ENCODE measurements at regions not wholly inside any gene's neighbourhood (a gene's known extent, or its start where the extent isn't known, plus 50 kb on each side); places are given as distances from the start of the nearest gene placed in this dataset.

- no peak for DNase-seq
Observed at GRCh38 chr12:24255920-24256665, 306.6 kb upstream of the SOX5 start.

GRCh38 chr12:24252602-24253001 lies 303.1 kb upstream of the SOX5 start:
- DNase-seq = no peak

- DNase-seq = no peak
Observed at GRCh38 chr12:24246934-24247333, 297.5 kb upstream of the SOX5 start.

GRCh38 chr12:24246376-24246775 lies 296.9 kb upstream of the SOX5 start:
- no peak for DNase-seq

GRCh38 chr12:24244801-24245200 lies 295.3 kb upstream of the SOX5 start:
- no peak for DNase-seq

- no peak for DNase-seq
Observed at GRCh38 chr12:24244231-24244630, 294.8 kb upstream of the SOX5 start.

- no peak for DNase-seq
Observed at GRCh38 chr12:24240707-24241106, 291.2 kb upstream of the SOX5 start.

- no peak for DNase-seq
Observed at GRCh38 chr12:24233519-24234246, 284.2 kb upstream of the SOX5 start.

GRCh38 chr12:24232531-24232930 lies 283.1 kb upstream of the SOX5 start:
- no peak for DNase-seq

GRCh38 chr12:24231298-24231697 lies 281.8 kb upstream of the SOX5 start:
- DNase-seq = no peak

- no peak for DNase-seq
Observed at GRCh38 chr12:24230061-24230701, 280.7 kb upstream of the SOX5 start.

- DNase-seq = no peak
Observed at GRCh38 chr12:24229031-24229700, 279.7 kb upstream of the SOX5 start.

GRCh38 chr12:24228371-24228770 lies 278.9 kb upstream of the SOX5 start:
- DNase-seq = no peak

GRCh38 chr12:24227551-24227950 lies 278.1 kb upstream of the SOX5 start:
- DNase-seq = no peak

GRCh38 chr12:24226745-24227350 lies 277.4 kb upstream of the SOX5 start:
- DNase-seq = peak; percentile 29

- DNase-seq = no peak
Observed at GRCh38 chr12:24224401-24224800, 274.9 kb upstream of the SOX5 start.

GRCh38 chr12:24223926-24224325 lies 274.5 kb upstream of the SOX5 start:
- DNase-seq = no peak

GRCh38 chr12:24222968-24223367 lies 273.5 kb upstream of the SOX5 start:
- peak; percentile 13 for DNase-seq

- no peak for DNase-seq
Observed at GRCh38 chr12:24212496-24212895, 263.0 kb upstream of the SOX5 start.

GRCh38 chr12:24206621-24207020 lies 257.2 kb upstream of the SOX5 start:
- DNase-seq = no peak

GRCh38 chr12:24201258-24201970 lies 251.9 kb upstream of the SOX5 start:
- no peak for DNase-seq

GRCh38 chr12:24200010-24200409 lies 250.5 kb upstream of the SOX5 start:
- DNase-seq = no peak

Measured in fibroblast of skin of right quadriceps (primary cell).